ENCODE measurements at regions not wholly inside any gene's neighbourhood (a gene's known extent, or its start where the extent isn't known, plus 50 kb on each side); places are given as distances from the start of the nearest gene placed in this dataset.
"Not testable (repeated sequence)": the region's sequence is repeated elsewhere in the genome, so short reads cannot be mapped to it uniquely, and the experiment has no call there.

GRCh38 chr16:59655031-59655430 is 920.9 kb upstream of the GOT2 start:
- Mint-ChIP-seq H3K4me3 (no peak overlapping the region), H3K9me3 (peaks cover 0 to 13% of the 10 kb centered on the region in 2 donors), H3K4me1 (no peaks in the 10 kb centered on the region), H3K27me3 (no peaks in the 10 kb centered on the region), H3K36me3 (no peaks in the 10 kb centered on the region), H3K27ac (no peak overlapping the region)
- DNase-seq (no peak), ATAC-seq (replicated peaks) (no peak)

- Mint-ChIP-seq H3K4me3 (no peak overlapping the region), H3K36me3 (no peaks in the 10 kb centered on the region), H3K27me3 (no peaks in the 10 kb centered on the region), H3K9me3 (peaks cover 0 to 14% of the 10 kb centered on the region in 2 donors), H3K4me1 (no peaks in the 10 kb centered on the region), H3K27ac (no peak overlapping the region)
- no peak for ATAC-seq (replicated peaks)
- no peak for DNase-seq
These were observed 920.3 kb upstream of the GOT2 start for GRCh38 chr16:59654455-59654854.

DNA sequence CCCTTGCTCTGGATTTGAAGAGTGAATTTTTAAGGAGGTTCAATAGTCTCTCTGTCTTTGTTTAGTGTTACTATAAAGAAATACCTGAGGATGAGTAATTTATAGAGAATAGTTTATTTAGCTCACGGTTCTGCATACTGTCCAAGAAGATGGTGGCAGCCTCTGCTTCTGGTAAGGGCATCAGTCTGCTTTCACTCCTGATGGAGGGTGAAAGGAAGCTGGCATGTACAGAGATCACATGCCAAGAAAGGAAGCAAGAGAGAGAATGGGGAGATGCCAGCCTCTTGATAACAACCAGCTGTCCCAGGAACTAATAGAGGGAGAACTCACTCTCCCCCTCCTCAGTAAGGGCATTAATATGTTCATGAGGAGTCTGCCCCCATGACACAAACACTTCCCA is 917.5 kb upstream of the GOT2 start:
- ATAC-seq (replicated peaks), result no peak
- H3K9me3 Mint-ChIP-seq, result peaks cover 3 to 20% of the 10 kb centered on the region in 2 donors

GRCh38 chr16:59645194-59645593 is 911.1 kb upstream of the GOT2 start:
- H3K9me3 Mint-ChIP-seq, result peaks cover 13 to 17% of the 10 kb centered on the region in 2 donors
- H3K27me3 Mint-ChIP-seq, result no peaks in the 10 kb centered on the region
- DNase-seq (no peak), ATAC-seq (replicated peaks) (no peak)
- H3K4me3 Mint-ChIP-seq, result no peak overlapping the region
- no peaks in the 10 kb centered on the region for H3K36me3 Mint-ChIP-seq
- H3K27ac Mint-ChIP-seq, result no peak overlapping the region
- H3K4me1 Mint-ChIP-seq, result no peaks in the 10 kb centered on the region

More for the DNA sequence above, 917.5 kb upstream of the GOT2 start:
- H3K36me3 Mint-ChIP-seq, result no peaks in the 10 kb centered on the region
- no peak for DNase-seq
- H3K4me1 Mint-ChIP-seq, result no peaks in the 10 kb centered on the region
- no peak overlapping the region for H3K27ac Mint-ChIP-seq
- no peak overlapping the region for H3K4me3 Mint-ChIP-seq
- H3K27me3 Mint-ChIP-seq, result no peaks in the 10 kb centered on the region

GRCh38 chr16:59635674-59636073 is 901.6 kb upstream of the GOT2 start:
- no peak overlapping the region for H3K4me3 Mint-ChIP-seq
- DNase-seq, result no peak
- H3K4me1 Mint-ChIP-seq, result no peaks in the 10 kb centered on the region
- H3K9me3 Mint-ChIP-seq, result peaks cover 5 to 6% of the 10 kb centered on the region in 2 donors
- H3K27me3 Mint-ChIP-seq, result no peaks in the 10 kb centered on the region
- no peaks in the 10 kb centered on the region for H3K36me3 Mint-ChIP-seq
- no peak overlapping the region for H3K27ac Mint-ChIP-seq
- ATAC-seq (replicated peaks), result no peak

GRCh38 chr16:59634951-59635350 is 900.8 kb upstream of the GOT2 start:
- H3K4me3 Mint-ChIP-seq, result no peak overlapping the region
- no peaks in the 10 kb centered on the region for H3K36me3 Mint-ChIP-seq
- H3K9me3 Mint-ChIP-seq, result peaks cover 4 to 6% of the 10 kb centered on the region in 2 donors

GRCh38 chr16:59634004-59634579 is 900.0 kb upstream of the GOT2 start:
- H3K4me3 Mint-ChIP-seq, result no peak overlapping the region
- H3K9me3 Mint-ChIP-seq, result peaks cover 4 to 6% of the 10 kb centered on the region in 2 donors
- no peaks in the 10 kb centered on the region for H3K36me3 Mint-ChIP-seq
- H3K4me1 Mint-ChIP-seq, result no peaks in the 10 kb centered on the region
- ATAC-seq (replicated peaks) (no peak), DNase-seq (no peak)
- no peaks in the 10 kb centered on the region for H3K27me3 Mint-ChIP-seq
- H3K27ac Mint-ChIP-seq, result no peak overlapping the region

More at GRCh38 chr16:59634951-59635350, 900.8 kb upstream of the GOT2 start:
- Mint-ChIP-seq H3K4me1 (no peaks in the 10 kb centered on the region), H3K27me3 (no peaks in the 10 kb centered on the region), H3K27ac (no peak overlapping the region)
- no peak for DNase-seq
- no peak for ATAC-seq (replicated peaks)

DNA sequence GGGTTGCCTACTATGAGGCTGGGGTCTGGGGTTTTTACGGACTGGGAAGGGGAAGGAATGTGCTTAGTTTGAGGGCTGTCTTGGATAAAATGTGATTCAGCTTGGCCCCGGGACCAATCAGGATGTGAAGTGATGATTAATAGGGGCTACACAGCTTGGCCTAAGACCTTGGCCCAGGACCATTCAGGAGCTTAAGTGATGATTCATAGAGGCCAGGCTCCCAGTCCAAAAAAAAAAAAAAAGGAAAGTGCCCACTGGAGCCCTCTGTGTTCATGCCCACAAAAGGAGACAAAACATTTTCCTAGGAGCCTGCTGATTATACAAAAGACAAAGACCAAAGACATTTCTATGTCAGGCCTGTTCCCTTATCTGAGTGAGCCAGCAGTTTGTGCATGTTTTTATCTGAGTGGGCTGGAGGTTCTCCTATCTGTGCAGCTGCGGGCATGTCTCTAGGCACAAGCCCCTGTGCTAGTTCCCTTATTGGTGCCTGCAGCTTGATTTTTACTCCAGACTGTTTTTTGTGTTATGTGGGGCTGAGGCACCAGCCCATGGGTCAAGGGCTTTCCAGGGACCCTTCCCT is 898.2 kb upstream of the GOT2 start:
- DNase-seq (no peak), ATAC-seq (replicated peaks) (no peak)
- Mint-ChIP-seq H3K4me3 (no peak overlapping the region), H3K36me3 (no peaks in the 10 kb centered on the region), H3K27ac (no peak overlapping the region), H3K4me1 (no peaks in the 10 kb centered on the region), H3K9me3 (peaks cover 4 to 7% of the 10 kb centered on the region in 2 donors), H3K27me3 (no peaks in the 10 kb centered on the region)

GRCh38 chr16:59624381-59624780 is 890.3 kb upstream of the GOT2 start:
- not testable (repeated sequence) for DNase-seq; H3K36me3 Mint-ChIP-seq; ATAC-seq (replicated peaks); H3K27me3 Mint-ChIP-seq; H3K4me1 Mint-ChIP-seq; H3K27ac Mint-ChIP-seq; H3K4me3 Mint-ChIP-seq; H3K9me3 Mint-ChIP-seq

- no peak overlapping the region for H3K27ac Mint-ChIP-seq
- no peaks in the 10 kb centered on the region for H3K36me3 Mint-ChIP-seq
- peaks cover 4% of the 10 kb centered on the region in 2 donors for H3K9me3 Mint-ChIP-seq
- DNase-seq (no peak), ATAC-seq (replicated peaks) (no peak)
- no peaks in the 10 kb centered on the region for H3K4me1 Mint-ChIP-seq
- H3K4me3 Mint-ChIP-seq, result no peak overlapping the region
- no peaks in the 10 kb centered on the region for H3K27me3 Mint-ChIP-seq
These were observed 880.5 kb upstream of the GOT2 start for GRCh38 chr16:59614466-59615240.

DNA sequence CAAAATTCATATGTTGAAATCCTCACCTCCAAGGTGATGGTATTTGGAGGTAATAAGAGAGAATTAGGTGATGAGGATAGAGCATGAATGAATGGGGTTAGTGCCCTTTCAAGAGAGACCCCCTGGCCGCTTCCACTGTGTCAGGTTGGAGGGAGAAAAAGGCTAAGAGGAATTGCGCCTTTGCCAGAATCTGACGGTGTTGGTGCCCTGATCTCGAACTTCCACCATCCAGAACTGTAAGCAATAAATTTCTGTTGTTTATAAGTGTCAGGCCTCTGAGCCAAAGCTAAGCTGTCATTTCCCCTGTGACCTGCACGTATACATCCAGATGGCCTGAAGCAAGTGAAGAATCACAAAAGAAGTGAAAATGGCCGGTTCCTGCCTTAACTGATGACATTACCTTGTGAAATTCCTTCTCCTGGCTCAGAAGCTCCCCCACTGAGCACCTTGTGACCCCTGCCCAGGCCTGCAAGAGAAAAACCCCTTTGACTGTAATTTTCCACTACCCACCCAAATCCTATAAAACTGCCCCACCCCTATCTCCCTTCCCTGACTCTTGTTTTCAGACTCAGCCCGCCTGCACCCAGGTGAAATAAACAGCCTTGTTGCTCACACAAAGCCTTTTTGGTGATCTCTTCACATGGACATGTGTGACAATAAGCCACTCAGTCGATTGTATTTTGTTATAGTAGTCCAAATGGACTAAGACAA is 878.9 kb upstream of the GOT2 start:
- not testable (repeated sequence) for H3K4me1 Mint-ChIP-seq; H3K36me3 Mint-ChIP-seq; H3K27me3 Mint-ChIP-seq; H3K27ac Mint-ChIP-seq; DNase-seq; H3K9me3 Mint-ChIP-seq; ATAC-seq (replicated peaks); H3K4me3 Mint-ChIP-seq

DNA sequence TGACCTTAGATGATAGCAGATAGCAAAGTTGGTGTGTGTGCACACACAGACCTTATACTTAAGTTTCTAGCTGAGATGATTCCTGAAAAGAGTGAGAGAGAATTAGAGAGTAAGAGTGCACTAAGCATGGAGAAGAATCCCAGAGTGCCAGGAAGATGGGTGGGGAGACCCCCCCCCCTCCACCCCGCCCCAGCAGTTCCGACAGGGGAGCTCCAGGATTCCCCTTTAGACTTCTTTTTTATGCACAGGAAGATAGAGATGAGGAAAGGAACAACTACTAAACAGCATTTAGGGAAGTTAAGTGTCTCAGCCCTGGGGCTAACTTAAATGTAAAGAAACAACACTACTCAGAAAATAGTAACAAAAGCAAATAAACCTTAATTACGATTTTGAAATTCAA is 878.0 kb upstream of the GOT2 start:
- ATAC-seq (replicated peaks), result no peak
- H3K4me1 Mint-ChIP-seq, result no peaks in the 10 kb centered on the region
- no peak overlapping the region for H3K27ac Mint-ChIP-seq
- no peak overlapping the region for H3K4me3 Mint-ChIP-seq
- no peaks in the 10 kb centered on the region for H3K36me3 Mint-ChIP-seq
- peaks cover 7 to 8% of the 10 kb centered on the region in 2 donors for H3K9me3 Mint-ChIP-seq
- H3K27me3 Mint-ChIP-seq, result no peaks in the 10 kb centered on the region
- DNase-seq, result no peak

- DNase-seq (no peak), ATAC-seq (replicated peaks) (no peak)
- peaks cover 8% of the 10 kb centered on the region in 2 donors for H3K9me3 Mint-ChIP-seq
- H3K4me3 Mint-ChIP-seq, result no peak overlapping the region
- no peaks in the 10 kb centered on the region for H3K4me1 Mint-ChIP-seq
- no peak overlapping the region for H3K27ac Mint-ChIP-seq
- H3K27me3 Mint-ChIP-seq, result no peaks in the 10 kb centered on the region
- H3K36me3 Mint-ChIP-seq, result no peaks in the 10 kb centered on the region
These were observed 877.4 kb upstream of the GOT2 start for GRCh38 chr16:59611556-59611955.

- no peak for DNase-seq
- H3K27ac Mint-ChIP-seq, result no peak overlapping the region
- H3K4me1 Mint-ChIP-seq, result no peaks in the 10 kb centered on the region
- H3K36me3 Mint-ChIP-seq, result no peaks in the 10 kb centered on the region
- peaks cover 4 to 9% of the 10 kb centered on the region in 2 donors for H3K9me3 Mint-ChIP-seq
- H3K27me3 Mint-ChIP-seq, result no peaks in the 10 kb centered on the region
- no peak overlapping the region for H3K4me3 Mint-ChIP-seq
- ATAC-seq (replicated peaks), result no peak
These were observed 871.6 kb upstream of the GOT2 start for GRCh38 chr16:59605706-59606105.

Data from stimulated activated naive B cell treated with anti-CD40 and anti-IgM and Interleukin-4, amounts not matched to agents 10 μg/mL and 1 μg/mL and 100 μg/mL, for 72 hours (primary cell).